ENCODE measurements at regions not wholly inside any gene's neighbourhood (a gene's known extent, or its start where the extent isn't known, plus 50 kb on each side); places are given as distances from the start of the nearest gene placed in this dataset.

- no peak for TF ChIP-seq GATA2 (IDR thresholded peaks at IDR 0.05; ENCODE audit: low read depth, low read length)
- no peak for TF ChIP-seq GATA3 (IDR thresholded peaks at IDR 0.05; ENCODE audit: low read depth, low read length)
These were observed 161.7 kb downstream of the OLFM1 start for GRCh38 chr9:135249191-135249590.
